ENCODE measurements at regions not wholly inside any gene's neighbourhood (a gene's known extent, or its start where the extent isn't known, plus 50 kb on each side); places are given as distances from the start of the nearest gene placed in this dataset.
"Not testable (repeated sequence)": the region's sequence is repeated elsewhere in the genome, so short reads cannot be mapped to it uniquely, and the experiment has no call there.

DNA sequence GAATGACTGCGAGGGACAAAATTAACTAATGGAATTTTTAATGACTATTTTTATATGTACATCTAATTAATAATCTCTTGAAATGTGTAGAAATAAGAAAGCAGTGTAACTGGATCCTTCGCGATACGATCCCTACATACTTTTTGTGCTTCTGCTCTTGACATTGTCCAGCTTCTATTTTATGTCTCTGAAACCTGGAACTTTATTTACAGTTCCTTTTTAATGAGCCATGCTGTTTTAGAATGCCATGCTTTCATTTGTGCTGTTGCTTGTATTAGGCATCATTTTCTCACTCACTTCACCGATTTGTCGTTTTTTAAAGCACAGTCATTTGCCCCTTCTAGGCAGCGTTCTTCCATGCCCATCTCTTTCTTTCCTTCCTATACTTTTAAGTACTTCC lies 301.3 kb downstream of the EDEM1 start:
- DNase-seq = no peak

DNA sequence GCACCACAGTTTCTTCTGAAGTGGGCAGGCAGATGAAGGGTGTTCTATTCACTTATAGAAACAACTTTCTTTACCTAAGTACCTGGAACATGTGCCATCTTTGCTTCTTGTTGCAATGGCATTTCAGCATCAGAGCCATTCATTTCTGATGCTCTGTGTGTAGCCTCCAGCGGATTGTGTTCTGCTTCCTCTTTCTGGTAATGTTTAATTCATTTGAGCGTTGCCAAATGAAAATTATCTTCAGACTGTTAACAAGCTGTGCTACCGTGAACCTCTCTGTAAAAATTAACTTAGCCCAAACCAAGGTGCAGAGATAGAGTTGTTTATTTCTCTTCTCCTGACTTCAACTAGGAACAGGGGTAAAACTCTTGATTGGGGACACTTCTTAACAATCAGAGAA lies 302.0 kb downstream of the EDEM1 start:
- no peak for DNase-seq

- DNase-seq = no peak
Measured at GRCh38 chr3:5494905-5495519, 307.5 kb downstream of the EDEM1 start.

DNA sequence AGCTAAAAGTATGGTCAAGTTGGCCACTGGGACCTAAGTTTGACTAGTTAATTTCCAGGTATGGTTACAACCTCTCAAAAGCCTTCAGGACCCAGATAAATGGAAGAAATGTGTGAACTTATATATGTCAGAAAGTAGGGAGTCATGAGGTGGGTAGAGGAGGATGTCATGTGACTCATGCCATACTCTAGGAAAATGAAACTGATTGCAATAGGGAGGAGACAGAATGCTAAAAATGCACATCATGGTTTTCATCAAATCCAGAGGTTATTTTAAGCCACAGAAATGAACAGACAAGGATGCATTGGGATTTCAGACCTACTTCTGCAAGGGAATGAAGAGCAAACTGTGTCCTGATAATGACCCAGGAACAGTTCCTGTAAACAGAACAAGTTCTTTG lies 310.0 kb downstream of the EDEM1 start:
- no peak for DNase-seq

DNA sequence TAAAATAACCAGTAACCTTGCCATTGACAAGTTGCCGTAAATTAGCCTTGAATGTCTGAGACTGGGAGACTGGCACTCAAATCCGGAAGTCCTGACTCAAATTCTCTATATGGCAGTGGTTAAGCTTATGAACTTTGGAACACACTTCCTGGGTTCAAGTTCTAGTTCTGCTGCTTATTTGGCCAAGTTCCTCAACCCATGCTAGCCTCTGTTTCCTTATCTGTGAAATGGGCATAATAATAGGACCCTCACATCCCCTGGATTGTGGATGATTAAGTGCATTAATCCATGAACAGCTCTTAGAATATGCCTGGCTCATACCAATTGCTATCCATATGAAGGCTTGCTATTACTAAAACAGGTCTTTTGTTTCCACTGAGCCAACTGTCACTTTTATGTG lies 311.5 kb downstream of the EDEM1 start:
- no peak for DNase-seq

- DNase-seq = no peak
Measured at GRCh38 chr3:5499404-5499803, 311.9 kb downstream of the EDEM1 start.

DNA sequence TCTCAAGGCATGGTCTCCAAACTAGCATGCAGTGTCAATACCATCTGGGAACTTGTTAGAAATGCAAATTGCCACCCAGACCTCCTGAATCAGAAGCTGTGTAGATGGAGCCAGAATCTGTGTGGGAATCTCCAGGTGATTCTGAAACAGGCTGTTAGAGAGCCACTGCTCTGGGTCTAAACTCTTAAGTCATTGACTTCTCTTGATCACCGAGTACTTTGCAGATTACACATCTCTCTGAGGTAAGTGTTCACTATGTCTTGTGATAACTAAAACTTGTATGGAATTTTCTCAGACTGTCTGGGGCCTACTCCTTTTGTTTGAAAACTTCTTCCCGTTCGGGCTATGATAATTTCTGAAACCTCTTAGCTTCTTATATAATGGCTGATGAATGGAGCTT lies 315.6 kb downstream of the EDEM1 start:
- DNase-seq = no peak

DNA sequence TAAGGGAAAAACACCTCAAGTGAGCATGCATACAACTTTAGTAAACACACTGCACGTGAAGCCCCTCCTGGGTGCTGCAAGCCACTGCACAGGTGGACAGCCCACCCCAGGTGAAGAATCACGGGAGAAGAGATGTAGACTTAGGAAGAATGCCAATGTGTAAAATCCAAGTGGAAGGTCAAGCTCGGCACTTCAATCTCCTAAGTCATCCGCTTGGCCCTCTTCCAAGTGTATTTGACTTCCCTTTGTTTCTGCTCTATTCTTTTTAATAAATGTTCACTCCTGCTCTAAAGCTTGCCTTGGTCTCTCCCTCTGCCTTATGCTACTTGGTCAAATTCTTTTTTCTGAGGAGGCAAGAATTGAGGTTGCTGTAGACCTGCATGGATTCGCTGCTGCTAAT lies 316.6 kb downstream of the EDEM1 start:
- no peak for DNase-seq

DNA sequence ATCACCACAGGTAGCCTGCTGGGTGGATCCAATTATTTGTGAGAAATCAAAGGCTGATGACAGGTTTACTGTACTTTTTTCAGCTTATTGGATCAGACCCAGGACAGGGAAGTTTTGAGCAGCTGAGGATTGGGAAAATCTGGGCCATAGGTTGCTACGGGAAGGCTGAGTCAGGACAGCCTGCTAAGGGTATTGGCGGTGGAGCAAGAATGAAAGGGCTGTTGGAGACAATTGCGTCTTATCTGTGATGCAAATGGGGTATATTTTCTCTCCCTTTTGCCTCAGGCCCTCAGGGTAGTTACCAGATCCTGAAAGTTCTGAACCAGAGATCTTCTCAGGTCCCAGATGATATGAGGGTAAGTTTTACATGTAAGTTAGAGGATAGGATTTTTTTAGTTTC lies 317.7 kb downstream of the EDEM1 start:
- DNase-seq = no peak

GRCh38 chr3:5505997-5506396 lies 318.5 kb downstream of the EDEM1 start:
- DNase-seq = no peak

GRCh38 chr3:5508860-5509259 lies 321.4 kb downstream of the EDEM1 start:
- not testable (repeated sequence) for DNase-seq

GRCh38 chr3:5510300-5510699 lies 322.8 kb downstream of the EDEM1 start:
- DNase-seq = no peak

- no peak for DNase-seq
Measured at GRCh38 chr3:5517921-5518320, 330.4 kb downstream of the EDEM1 start.

DNA sequence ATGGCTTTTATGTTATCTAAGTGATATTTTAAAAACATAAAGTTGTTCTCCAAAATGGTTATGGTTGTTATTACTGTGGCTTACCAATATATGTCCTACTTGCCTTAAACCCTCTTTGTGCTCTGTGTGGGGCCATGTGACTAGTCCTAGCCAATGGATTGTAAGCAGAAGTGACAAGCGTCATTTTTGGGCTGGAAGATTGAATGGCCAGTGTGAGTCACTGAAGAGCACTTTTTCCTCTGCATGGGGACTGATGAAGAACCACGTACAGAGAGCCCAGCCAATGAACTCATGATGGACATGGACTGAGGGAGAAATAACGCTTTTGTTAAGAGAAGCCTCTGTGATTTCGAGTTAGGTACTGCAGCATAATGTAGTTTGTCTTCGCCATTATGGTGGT lies 332.7 kb downstream of the EDEM1 start:
- no peak for DNase-seq

DNA sequence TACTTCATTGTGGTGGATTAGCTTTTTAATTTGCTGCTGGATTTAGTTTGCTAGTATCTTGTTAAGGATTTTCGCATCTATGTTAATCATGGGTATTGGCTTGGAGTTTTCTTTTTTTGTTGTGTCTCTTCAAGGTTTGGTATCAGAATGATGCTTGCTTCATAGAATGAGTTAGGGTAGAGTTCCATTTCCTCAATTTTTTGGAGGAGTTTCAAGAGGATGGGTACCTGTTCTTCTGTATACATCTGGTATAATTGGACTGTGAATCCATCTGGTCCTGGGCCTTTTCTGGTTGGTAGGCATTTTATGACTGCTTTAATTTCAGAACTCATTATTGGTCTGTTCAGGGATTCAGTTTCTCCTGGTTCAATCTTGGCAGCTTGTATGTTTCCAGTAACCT lies 335.6 kb downstream of the EDEM1 start:
- DNase-seq = no peak

DNA sequence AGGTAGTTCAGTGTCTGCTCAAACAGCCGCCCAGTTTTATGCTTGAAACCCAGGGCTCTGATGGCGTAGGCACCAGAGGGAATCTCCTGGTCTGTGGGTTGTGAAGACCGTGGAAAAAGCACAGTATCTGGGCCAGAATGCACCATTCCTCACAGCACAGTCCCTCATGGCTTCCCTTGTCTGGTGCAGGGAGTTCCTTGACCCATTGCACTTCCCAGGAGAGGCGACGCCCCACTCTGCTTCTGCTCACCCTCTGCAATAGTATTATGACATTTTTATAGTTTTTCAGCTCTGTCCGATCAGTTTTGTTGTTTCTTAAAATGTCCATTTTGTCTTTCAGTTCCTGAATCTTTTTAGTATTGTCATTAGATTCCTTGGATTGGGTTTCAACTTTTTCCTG lies 343.5 kb downstream of the EDEM1 start:
- no peak for DNase-seq

GRCh38 chr3:5531741-5532290 lies 344.3 kb downstream of the EDEM1 start:
- no peak for DNase-seq

- no peak for DNase-seq
Measured at GRCh38 chr3:5540532-5540931, 353.0 kb downstream of the EDEM1 start.

GRCh38 chr3:5542472-5542871 lies 355.0 kb downstream of the EDEM1 start:
- DNase-seq = no peak

DNA sequence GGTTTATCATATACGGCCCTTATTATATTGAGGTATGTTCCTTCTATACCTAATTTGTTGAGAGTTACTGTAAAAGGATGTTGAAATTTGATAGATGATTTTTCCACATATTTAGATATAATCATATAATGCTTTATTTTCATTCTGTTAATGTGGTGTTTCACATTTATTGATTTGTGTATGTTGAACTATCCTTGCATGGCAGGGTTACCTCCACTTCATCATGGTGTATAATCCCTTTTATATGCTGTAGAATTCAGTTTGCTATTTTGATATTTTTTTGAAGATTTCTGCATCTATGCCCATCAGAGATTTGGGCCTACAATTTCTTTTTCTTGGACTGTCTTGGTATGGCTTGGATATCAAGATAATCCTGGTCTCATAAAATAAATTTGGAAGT lies 355.5 kb downstream of the EDEM1 start:
- DNase-seq = no peak

DNA sequence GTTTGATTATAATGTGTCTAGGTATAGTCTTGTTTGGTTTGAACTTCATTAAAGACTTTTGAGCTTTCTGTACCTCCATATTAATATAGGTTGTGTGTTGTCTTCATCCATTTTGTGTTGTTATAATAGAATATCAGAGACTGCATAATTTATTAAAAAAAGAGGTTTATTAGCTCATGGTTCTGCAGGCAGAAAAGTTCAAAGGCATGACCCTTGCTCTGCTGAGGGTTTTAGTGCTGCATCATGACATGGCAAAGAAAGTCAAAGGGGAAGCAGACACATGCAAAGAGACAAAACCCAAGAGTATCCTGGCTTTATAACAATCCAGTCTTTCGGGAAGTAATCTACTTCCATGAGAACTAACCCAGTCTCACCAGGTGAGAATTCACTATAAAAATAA lies 358.2 kb downstream of the EDEM1 start:
- no peak for DNase-seq

- DNase-seq = no peak
Measured at GRCh38 chr3:5553203-5553602, 365.7 kb downstream of the EDEM1 start.

GRCh38 chr3:5554245-5554747 lies 366.8 kb downstream of the EDEM1 start:
- no peak for DNase-seq

GRCh38 chr3:5560199-5560598 lies 372.7 kb downstream of the EDEM1 start:
- DNase-seq = no peak
